NCI-H345 treated with DMSO at 0.1 percent for 48 hours (cell line): ENCODE measurements at regions not wholly inside any gene's neighbourhood (a gene's known extent, or its start where the extent isn't known, plus 50 kb on each side); places are given as distances from the start of the nearest gene placed in this dataset.

Experiments used
- DNase-seq: peaks from one replicate; lab custom pipeline; 2025; ENCODE audit not compliant: unreplicated experiment; lab: John Stamatoyannopoulos, UW

DNA sequence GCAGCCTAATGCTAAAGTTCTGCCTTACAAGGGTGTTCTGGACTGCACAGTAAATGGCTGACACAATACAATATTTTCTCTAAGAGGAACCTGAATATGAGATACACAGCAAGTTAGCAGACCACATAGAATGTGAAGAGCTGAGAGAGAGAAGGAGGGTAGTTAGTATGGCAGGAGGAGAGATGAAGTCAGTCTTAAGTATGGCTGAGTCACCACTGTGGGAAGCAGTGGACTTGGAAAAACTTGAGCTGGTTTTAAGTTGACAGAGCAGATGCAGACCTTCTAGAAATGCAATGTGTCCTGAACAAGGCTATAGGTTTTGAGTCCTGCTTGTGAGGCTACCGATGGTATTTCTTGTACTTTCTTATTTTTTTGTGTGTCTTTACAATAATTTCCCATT, 172.5 kb downstream of the SH2D1A start:
- no peak for DNase-seq

DNA sequence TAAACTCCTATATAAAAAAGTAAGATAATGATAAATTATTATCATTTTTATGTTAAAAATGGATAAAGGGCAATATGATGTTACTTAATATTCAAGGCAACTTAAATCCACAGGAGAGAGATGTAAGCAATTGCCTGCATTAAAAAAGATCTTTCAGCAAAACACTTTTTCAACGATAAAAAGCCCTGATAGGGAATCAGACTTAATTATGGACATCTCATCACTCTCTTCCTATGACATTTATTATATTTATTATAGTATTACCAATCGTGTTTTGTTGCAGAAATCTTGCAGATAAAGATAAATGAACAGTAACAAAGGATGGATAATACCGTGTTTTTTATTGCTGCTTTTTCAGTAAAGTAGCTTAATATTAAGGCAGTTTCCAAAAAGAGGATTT, 178.5 kb downstream of the SH2D1A start:
- DNase-seq = no peak

DNA sequence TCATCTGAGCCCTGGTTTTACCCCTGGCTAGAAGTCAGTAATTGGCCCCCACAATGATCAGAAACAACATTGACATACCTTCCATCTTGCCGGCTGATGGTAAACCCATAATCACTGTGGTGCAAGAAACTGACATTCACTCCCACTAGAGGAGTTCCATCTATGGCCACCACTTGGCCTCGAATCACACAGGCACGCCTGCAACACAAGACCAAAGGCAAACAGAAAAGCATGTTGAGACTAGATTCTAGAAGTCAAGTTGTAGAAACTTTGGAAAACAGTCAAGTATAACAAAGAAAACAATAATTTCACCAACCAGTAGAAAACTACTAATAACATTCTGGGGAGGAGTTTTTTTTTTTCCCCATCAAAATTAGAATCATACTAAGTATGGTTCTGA, 183.4 kb downstream of the SH2D1A start:
- no peak for DNase-seq

DNA sequence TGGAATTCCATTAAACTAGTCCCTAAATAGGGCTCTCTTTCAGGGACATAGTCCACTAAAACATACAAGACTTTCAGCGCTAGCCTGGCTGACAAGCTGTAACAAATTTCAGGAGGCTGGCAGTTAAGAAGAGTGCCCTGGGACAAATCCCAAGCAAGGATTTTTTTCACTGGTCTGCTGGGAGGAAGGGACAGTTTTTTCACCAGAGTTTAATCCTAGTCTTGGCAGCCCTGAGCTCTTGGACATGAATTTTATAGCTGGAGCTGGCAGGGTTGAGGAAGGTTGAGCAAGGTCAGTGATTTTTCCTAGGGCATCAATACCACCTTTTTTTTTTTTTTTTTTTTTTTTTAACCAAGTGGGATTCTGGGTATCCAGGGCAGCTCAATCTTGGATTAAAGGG, 184.4 kb downstream of the SH2D1A start:
- DNase-seq = no peak

DNA sequence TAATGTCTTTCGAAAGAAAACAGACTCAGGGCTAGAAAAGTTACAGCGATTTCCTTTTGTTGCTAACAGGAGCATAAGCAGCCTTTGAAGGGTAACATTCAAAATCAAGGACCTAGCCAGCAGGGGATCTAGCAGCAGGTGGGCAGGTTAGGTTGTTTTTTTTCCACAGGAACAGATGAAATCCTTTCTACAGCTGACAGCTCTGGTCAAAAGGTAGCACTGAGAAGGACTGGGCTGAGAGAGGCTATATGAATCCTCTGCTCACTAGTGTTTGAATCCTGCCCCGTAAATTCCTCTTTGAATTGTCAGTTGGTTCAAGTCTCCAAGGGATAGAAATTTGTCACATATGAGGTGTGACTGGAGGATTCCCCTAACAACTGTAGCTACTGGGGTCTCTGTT, 188.2 kb downstream of the SH2D1A start:
- DNase-seq = no peak

DNA sequence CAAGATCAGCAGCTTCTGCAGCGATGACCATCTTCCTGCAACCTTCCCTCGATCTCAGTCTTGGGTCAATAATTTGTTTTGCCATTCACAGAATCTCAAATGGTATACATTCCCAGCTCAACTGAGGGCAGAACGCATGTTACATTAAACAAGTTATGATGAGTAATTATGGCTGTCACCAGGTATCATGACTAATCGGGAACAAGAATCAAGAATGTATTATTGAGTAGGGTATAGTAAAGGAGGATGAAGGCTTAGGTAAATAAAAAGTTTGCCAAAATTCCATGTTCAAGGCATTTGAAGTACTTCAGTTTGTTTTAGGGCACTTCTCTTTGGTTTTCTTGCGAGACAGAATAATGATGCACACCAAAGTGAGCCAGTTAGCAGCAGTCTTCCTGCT, 194.1 kb downstream of the SH2D1A start:
- no peak for DNase-seq

DNA sequence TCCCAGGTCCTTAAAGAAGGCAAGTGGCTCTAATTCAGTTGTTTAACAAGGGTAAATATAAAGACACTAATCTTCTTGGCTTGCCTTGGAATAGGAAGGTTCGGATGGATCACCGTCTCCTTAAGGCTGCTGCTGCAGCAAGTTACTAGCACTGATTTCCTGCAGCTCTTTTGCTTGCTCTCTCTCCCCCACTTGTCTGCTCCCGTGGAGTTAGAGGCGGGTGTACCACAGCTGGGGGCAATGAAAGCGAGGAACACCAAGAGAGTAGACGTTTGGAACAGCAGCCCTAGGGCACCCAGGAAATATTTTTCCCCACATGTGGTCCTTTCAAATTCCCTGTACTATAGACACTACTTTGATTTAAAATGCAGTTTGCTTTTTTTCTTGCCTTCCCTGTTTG, 202.2 kb downstream of the SH2D1A start:
- no peak for DNase-seq

DNA sequence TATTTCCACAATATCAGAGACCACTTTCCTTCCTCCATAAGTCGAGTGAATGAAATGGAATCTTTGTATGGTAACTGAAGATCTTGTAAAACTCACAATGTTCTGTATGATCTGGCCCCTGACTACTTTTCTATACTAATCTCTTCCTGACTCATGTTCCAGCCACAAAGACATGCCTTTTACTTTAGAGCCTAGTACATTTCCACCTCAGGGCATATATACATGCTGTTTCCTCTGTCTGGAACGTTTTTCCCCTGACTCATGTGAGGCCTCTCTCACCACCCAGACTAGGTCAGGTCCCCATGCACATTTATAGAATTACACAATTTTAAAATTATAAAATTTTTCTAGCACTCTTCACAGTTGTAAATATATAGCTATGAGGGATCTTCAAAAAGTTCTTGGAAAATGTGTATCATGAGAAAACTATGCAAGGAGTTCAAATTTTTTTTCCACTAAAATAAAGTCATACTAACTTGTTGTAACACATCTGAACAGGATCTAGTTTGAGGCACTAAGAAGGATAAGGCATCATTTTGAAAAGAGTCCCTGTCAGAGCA, 208.8 kb downstream of the SH2D1A start:
- no peak for DNase-seq

DNA sequence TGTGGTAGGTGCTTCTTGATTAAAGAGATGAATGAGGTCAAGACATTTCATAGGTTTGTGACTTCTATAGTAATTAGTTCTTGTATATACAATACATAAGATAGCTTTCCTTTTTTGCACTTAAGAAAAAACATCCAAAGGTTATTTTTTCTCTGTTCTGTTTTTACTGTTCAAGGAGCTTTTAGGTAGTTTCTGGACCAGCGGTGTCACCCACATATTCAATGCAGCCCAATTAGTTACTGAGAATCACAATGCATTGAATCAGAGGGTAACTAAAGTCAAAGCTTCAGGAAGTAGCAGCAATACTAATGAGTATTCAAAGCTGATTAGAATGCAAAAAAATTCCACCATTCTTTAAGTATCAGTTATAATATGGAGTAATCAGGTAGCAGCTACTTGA, 211.6 kb downstream of the SH2D1A start:
- no peak for DNase-seq

DNA sequence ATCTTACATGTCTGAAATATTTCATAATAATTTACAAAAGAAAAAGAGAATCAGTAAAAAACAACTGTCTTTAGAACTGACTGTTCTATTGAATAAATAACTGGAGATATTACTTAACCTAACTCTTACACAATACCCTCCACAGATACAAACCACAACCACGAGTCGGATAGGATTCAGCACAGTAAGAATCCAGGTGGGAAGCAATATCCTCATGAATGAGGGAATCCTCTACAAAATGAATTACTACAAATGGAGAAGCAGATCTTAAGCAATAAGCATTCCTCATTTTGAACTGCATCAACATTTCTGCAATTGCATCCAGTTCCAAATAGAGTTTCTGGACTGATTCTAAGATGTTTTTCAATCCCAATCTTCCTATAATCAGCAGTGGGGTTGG, 227.1 kb downstream of the SH2D1A start:
- no peak for DNase-seq

DNA sequence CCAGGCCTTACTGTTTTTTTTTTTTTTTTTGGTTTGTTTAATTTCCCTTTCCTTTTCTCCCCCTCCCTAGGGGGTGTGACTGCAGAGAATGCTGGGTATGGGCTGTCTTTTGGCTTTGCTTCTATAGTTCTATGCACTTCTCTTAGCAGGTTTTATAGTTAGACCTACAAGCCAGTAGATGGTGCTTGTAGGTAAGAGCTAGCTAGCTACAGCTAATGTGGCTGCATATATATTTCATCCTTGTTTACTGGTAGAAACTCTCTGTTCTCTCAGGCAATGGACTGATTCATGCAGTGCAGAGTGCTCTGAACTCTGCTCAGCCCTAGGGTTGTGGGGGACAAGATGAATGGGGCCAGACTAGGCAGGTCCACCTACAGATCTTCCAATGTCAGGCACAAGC, 246.4 kb downstream of the SH2D1A start:
- DNase-seq = no peak

DNA sequence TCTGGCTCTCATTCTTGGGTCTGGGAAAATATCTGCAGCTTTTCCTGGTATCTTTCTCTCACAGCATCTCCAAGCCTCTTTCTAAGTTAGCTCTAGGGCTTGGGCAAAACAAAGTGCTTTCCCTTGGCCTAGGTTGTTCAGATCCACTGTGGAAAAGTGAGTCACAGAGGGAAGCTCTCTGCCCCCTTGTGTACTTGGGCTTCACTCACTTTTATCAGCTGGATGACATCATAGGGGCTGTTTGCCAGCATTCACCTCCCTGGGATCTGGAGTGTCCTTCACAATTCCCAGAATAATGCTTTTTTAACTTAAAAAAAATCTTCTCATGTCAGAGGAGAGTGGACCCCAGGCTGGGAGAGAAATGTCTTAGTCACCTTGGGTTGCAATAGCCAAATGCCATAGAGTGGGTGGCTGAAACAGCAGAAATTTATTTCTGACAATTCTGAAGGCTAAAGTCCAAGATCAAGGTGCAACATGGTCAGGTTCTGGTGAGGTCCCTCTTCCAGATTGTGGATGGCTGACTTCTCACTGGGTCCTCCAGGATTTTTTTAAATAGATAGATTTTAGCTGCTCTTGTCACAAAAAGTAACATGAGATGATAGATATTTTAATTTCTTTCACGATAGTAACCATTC, 247.8 kb downstream of the SH2D1A start:
- DNase-seq = no peak

DNA sequence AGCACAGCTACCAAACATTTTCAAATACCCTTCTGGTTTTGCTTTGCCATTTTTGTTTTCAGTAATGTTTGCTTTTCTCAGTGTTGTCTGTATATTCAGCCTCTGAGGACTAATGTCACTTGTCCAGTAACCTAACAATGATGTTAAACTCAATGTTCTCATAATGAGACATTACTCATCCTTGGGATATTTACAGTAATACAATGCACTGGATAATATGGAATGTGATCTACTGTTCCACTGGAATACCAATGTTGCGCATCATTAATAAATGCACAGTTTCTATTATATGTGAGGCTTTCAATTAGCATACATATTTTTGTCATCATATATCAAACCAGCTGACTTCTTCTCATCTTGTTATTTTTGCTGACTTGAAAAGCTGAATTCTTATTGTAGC, 259.1 kb downstream of the SH2D1A start:
- DNase-seq = no peak

DNA sequence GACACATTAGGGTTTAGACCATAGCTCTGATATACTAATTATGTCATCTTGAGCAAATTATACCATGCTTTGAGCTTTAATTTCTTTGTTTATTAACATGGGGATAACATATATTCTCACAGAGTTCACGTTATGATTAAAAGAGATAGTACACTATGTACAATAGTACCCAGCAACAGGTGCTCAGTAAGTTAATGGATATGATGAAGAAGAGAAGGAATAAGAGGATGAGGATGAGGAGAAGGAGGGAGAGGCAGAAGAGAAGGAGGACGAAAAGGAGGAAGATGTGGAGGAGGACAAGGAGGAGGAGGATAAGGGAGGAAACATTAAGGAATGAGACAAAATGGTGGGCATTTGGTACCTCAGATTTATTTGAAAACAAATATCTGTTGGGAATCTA, 260.4 kb downstream of the SH2D1A start:
- no peak for DNase-seq

DNA sequence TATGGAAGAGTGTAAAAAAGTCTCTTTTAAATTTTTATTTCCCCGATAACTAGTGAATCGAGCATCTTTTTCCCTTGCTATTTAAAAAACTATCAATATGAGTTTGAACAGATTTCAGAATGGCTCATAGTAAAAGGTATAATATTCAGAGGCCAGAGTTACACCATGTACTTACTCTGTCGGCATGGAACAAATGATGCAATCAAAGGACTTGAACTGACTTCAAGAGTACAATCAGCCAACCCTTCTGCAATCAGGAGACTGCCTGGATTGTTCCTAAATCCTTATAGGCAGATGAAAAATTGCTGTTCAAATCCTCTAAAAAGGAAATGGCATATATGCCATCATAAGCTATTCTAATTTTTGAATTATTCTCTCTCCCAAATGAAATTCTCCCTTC, 273.3 kb downstream of the SH2D1A start:
- no peak for DNase-seq

DNA sequence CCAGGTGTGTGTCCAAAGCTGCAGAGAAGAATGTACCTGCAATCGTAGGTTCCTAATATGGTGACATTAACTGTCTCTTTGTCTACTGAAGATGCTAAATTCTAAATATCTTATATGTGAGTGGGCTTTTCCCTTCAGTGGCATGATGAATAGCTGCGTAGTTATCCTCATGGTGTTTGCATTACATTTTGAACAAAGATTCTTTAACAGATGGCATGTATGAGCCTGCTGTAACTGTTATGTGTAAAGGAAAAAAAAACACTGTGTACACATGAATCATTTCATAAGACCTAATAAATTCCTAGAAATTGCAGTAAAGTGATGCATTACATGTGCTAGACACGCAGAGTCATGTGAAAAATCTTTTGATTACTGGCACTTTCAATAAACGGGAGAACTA, 288.0 kb downstream of the SH2D1A start:
- DNase-seq = no peak

DNA sequence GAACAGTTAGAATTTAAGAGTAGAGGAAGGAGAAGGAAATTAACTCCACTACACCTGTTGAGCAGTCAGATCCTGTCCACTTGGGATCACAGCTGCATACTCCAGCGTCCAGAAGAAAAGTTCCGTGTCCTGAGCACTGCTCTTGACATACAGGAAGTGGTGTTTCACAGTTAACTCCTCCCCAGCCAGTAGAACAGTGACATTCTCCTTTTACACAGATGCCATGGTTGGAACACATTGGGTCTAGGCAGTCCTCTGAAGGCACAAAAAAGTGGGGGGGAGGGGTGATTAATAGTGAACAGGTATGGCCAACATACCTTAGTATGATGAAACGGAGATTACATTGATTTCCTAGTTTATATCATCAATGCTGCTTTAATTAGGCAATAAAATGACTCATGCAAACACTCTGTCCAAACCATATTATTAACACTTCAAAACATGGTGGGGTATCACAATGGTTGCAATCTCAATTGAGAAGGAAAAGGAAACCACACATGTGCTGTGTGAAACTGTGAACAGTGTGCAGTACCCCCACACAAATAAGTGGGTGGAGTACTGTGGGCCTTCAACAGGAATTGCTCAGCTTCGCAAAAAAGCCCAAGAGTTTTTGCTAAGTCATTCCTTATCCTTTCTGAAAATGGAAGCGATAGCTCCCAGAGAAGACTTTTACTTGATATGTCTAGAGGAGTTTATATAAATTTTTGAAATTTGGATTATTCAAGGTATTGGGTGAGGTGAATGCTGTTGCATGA, 295.6 kb downstream of the SH2D1A start:
- no peak for DNase-seq

DNA sequence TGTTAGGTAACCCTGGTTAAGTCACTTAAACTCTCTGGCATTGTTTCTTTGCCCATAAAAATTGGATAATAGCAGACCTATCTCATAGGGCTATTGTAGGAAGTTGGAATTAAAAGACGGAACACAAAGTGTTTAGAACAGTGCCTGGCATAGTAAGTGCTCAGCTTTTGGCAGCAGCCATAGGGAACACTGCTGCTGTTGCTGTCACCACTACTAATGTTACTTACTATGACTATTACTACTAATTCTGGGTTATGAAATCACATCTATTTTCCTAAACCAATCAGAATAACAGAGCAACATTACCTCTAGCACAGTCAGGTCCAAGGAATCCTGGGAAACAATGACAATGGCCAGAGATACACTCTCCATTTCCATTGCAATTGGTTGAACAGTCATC, 300.0 kb downstream of the SH2D1A start:
- DNase-seq = no peak

DNA sequence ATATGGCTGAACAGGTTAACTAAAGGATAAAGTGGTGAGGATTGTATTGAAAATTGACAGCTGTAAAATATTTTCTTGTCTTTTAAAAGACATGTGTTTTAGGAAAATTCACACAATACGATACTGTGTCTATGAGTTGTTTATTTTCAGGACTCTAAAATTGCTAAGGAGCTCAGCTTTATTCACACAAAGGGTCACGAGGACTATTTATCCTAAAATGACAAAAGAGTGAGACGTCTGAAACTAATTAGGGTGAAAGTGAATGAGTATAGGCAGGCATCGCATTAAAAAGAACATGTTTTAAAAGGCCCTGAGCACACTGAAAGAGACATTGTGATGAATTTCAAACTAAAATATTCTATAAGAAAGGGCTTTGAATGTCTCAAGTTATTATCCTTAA, 304.7 kb downstream of the SH2D1A start:
- DNase-seq = no peak

DNA sequence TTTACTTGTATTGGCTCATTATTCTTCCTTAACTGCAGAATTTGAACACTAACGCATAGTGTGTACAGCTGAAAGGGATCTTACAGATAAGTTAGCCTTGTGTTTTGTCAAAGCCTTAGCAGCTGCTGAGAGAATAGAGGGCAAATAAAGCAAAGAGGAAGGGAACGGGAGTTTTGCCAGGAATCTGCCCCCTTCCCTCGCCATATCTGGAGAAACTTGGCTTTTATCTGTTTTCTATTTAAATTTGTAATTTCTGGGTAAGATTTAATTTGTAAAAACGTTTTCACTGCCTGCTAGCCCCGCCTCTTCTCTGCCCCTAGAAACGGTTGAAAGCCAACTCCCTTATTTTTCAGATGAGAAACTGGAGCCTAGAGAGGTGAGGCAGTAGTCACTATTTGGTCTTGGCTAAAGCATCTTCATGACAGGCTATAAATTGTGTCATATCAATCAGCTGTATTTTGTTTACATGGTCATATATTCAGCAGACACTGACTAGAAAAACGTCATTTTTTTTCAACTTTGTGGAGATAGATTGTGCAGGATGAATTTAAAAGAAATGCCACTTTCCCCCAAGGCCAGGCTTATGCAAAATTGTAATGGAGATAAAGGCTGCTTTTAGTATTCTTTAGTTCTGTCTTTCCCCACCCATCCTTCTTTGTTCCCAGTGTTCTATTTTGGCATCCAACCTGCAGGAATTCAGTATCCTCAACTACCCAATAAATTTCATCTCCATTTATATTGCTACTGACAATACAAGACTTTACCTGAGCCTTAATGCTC, 319.4 kb downstream of the SH2D1A start:
- no peak for DNase-seq

DNA sequence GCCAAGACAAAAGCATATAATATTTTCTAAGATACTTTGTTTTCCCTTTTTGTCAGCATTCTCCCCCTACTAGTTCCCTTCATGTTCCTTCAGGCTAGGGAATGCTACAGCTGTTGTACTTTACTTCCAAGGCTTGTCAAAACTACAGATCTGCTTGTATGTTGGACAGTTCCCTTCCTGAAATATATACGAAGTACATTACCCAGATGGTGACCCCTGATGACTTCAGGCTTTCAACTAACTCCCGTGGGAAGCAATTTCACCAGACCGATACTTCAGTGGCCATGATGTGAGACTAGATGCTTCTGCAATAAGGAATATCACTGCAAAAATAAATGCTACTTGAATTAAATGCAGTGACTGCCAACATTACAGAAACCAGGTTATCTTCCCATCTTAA, 332.8 kb downstream of the SH2D1A start:
- no peak for DNase-seq

DNA sequence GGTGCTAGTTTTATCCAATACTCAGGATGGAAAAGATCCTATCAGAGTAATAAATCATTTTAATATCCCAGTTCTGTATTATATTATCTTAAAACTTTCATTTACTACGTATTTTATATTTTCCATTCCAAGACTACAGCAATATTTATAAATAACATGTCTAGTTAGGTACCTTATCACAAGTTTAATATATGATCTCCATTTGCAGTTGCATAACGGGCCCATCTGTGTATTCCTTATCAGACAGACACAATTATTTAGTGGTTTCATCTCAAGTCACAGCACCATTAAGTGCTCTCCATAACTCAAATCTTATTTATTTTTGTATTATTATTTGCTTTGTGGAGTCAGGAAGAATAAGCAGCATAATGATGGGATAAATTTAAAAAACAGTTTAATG, 333.9 kb downstream of the SH2D1A start:
- no peak for DNase-seq
